Endothelial cell of hepatic sinusoid (primary cell): ENCODE measurements at regions not wholly inside any gene's neighbourhood (a gene's known extent, or its start where the extent isn't known, plus 50 kb on each side); places are given as distances from the start of the nearest gene placed in this dataset.
"Not testable (repeated sequence)": the region's sequence is repeated elsewhere in the genome, so short reads cannot be mapped to it uniquely, and the experiment has no call there.

Experiments used
- in situ Hi-C: cut with HindIII; loops from 2 replicates; pipeline ENCODE4 v1.10.0; 2017; ENCODE audit warnings: low sequenced_read_pairs

- in situ Hi-C loops, result no loop called here
Observed at GRCh38 chr20:56765172-56766073, 136.3 kb downstream of the TFAP2C start.

- in situ Hi-C loops, result no loop called here
Observed at GRCh38 chr20:56766528-56766927, 137.4 kb downstream of the TFAP2C start.

DNA sequence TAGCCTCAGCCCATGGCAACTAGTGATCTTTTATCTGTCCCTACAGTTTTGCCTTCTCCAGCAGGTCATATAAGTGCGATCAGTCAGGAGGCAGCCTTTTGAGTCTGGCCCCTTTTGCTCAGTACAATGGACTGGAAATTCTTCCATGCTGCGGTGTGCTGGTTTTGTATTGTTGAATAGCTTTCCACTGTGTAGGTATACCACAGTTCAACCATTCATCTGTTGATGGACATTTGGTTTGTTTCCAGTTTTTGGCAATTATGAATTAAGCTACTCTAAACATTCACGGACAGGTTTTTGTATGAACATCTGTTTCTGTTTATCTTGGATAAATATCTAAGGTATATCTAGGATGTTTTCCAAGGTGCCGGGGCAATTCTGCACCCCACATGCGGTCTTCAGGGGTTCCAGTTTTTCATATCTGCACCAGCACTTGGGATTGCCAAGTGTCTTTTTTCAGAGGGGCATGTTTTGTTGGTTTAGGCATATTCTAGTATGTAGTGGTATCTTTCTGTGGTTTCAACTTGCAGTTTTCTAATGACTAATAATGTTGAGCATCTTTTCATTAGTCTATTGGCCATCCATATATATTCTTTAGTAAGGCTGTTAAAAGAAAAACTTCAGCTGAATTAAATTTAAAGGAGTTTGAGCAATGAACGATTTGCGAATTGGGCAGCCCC is 141.0 kb downstream of the TFAP2C start:
- in situ Hi-C loops, result no loop called here

- in situ Hi-C loops, result no loop called here
Observed at GRCh38 chr20:56773749-56774148, 144.6 kb downstream of the TFAP2C start.

- in situ Hi-C loops, result no loop called here
Observed at GRCh38 chr20:56774873-56775272, 145.8 kb downstream of the TFAP2C start.

GRCh38 chr20:56776345-56776744 is 147.2 kb downstream of the TFAP2C start:
- in situ Hi-C loops, result no loop called here

GRCh38 chr20:56778765-56779195 is 149.7 kb downstream of the TFAP2C start:
- in situ Hi-C loops, result no loop called here

GRCh38 chr20:56779452-56780143 is 150.5 kb downstream of the TFAP2C start:
- in situ Hi-C loops, result no loop called here

DNA sequence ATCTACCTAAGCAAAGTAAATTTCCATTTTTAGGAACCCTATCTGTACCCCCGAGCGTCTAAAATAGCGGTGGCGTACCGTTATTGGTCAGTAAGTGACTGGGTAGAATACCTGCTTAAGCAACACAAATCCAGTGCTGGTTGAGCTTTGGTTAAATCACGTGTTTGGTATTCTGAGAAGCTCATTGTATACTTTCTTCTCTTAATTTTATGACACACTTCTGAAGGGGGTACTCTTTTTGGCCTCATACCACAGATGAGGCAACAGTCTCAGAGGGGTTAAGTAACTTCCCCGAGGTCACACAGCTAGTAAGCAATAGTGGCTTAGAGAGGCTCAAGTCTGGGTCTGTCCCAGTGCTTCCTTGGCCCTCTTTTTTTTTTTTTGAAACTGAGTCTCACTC is 151.2 kb downstream of the TFAP2C start:
- in situ Hi-C loops, result no loop called here

DNA sequence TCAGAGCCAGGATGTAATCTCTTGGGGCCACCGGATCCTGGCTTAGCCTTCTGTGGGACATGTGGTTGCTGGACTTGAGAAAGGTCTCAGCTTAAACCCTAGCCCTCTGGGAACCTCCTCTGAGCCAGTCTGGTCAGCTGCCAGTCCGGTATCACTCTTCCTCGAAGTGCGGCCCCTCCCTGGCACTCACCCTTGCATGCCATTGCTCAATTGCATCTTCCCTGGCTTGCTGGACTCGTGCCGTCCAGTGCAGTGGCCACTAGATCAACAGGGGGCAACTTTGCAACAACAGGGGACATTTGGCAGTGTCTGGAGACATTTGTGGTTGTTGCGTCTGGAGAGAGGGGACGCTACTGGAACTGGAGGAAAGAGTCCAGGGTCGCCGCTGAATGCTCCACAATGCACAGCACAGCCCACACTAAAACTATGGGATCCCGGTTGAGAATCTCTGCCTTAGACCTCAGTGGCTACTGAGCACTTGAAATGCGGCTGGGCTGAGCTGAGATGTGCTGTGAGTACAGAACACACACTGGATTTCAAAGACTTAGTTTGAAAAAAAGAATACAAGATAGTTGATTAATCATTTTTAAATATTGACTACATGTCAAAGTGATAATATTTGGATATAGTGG is 152.1 kb downstream of the TFAP2C start:
- in situ Hi-C loops, result no loop called here

GRCh38 chr20:56781987-56782560 is 153.0 kb downstream of the TFAP2C start:
- in situ Hi-C loops, result not testable (repeated sequence)

GRCh38 chr20:56782814-56783213 is 153.7 kb downstream of the TFAP2C start:
- in situ Hi-C loops, result not testable (repeated sequence)

DNA sequence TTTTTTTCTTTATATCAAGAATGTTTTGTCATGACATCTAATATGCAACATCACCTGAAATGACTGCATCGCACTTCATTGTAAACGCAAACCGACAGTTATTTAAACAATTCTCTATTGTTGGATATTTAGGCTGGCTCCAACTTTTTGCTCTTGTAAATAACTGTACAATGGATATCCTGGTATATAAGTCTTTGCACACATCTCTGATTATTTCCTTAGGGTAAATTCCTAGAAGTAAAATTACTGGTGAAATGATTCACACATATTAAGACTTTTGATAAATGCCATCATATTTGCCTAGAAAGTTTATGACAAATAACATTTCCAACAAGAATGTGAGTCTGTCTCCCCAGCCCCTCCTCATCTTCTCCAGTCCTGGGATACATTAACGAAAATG is 154.7 kb downstream of the TFAP2C start:
- in situ Hi-C loops, result no loop called here

GRCh38 chr20:56786503-56786902 is 157.4 kb downstream of the TFAP2C start:
- in situ Hi-C loops, result no loop called here

DNA sequence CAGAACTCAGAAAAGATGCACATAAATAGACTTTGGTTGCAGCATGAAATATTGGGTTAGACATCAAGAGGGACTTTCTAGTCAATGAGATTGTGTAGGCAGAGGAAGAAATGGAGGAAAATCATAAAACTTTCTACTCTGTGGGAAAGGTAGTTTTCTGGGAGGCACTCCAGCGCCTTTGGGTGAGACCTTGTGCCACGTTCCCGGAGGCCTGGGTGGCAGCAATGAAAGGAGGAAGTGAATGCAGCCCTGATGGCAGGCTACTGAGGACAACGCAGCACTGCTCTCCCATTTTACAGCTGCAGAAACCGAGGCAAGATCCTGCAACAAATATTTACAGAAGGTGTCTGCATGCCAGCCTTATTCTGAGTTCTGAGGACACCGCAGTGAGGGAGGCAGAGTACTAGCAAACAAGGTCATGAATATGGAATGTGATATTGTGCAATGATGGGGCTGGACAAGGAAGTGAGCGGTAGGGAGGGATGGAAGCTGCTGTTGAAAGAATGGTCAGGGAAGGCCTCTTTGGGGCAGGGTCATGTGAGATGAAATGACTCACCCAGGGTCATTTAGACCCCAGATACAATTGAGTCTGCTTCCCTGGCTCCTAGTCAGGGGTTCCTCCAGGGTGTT is 159.1 kb downstream of the TFAP2C start:
- in situ Hi-C loops, result no loop called here

DNA sequence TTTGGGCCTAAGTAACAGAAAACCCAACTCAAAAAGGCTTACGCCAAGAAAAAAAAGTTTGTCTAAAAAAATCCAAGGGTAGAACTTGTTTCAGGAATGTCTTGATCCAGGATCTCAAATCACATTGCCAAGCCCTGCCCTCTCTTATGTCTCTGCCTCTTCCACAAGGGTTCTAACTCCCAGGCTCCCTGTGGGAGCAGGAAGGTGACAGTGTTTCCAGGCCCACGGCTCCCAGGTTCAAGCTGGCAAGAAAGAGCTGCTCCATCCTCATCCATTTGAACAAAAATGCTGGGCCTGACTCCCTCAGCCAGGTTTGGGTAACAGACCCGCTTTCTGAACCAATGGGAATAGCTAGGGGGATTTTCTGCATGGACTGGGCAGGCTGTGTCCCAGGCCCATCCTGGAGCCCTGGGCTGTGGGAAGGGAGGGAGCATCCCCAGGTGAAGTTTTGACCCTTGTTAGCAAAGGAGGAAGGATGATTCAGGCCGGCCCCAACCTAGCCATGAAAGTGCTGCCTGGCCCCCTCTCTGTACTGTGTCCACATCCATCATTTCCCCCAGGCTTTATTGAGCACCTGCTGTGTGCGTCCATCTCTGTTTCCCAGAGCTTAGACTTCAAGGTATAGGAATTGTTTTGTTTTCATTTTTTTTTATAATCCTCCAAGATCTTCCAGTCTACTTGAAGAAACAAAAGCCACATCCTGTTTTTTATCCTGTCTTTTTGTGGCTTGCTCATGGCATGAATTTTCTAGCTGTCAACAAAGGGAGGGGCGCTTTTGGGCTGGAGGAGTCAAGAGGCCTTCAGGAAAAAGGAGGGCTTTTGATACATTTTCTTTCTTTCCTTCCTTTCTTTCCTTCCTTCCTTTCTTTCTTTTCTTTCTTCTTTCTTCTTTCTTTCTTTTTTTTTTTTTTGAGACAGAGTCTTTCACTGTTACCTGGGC is 159.8 kb downstream of the TFAP2C start:
- in situ Hi-C loops, result no loop called here

GRCh38 chr20:56793916-56794315 is 164.8 kb downstream of the TFAP2C start:
- in situ Hi-C loops, result no loop called here

DNA sequence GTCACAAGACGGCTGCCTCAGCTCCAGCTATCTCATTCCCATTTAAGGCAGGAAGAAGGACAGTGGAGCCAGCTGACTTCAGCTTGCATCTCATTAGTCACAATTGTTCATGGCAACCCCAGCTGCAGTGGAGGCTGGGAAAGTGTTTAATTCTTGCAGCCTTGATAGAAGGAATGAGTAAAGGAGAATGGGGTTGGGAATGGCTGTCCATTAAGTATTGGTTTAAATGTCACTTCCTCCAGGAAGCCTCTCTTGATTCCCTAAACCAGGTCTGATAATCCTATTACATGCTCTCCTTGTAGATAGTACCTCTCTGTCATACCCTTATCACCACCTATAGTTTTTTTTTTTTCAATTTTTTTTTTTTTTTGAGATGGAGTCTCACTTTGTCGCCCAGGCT is 166.4 kb downstream of the TFAP2C start:
- in situ Hi-C loops, result no loop called here

DNA sequence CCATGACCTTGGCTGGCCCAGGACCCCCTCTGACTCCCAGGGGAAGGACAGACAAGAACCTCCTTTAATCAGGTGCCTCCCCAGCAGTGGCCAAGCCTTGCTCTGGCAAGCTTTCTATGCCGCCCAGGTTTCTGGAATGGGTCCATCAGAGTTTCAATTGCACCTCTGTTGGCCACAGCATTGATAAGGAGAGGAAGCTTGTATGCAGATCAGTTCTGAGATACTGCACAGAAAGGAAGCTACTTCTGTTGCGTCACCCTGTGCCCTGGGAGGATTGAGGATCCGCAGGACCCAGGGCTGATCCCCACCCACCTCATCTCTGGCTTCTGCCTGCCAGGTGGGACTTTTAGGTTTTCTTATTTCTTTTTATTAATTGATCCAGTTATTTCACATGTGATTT is 167.2 kb downstream of the TFAP2C start:
- in situ Hi-C loops, result no loop called here
